SHP77 (cell line): ENCODE measurements at regions not wholly inside any gene's neighbourhood (a gene's known extent, or its start where the extent isn't known, plus 50 kb on each side); places are given as distances from the start of the nearest gene placed in this dataset.

Experiments used
- DNase-seq, 2 experiments: peaks; one replicate each; lab custom pipeline; 2025; lab: John Stamatoyannopoulos, UW

DNA sequence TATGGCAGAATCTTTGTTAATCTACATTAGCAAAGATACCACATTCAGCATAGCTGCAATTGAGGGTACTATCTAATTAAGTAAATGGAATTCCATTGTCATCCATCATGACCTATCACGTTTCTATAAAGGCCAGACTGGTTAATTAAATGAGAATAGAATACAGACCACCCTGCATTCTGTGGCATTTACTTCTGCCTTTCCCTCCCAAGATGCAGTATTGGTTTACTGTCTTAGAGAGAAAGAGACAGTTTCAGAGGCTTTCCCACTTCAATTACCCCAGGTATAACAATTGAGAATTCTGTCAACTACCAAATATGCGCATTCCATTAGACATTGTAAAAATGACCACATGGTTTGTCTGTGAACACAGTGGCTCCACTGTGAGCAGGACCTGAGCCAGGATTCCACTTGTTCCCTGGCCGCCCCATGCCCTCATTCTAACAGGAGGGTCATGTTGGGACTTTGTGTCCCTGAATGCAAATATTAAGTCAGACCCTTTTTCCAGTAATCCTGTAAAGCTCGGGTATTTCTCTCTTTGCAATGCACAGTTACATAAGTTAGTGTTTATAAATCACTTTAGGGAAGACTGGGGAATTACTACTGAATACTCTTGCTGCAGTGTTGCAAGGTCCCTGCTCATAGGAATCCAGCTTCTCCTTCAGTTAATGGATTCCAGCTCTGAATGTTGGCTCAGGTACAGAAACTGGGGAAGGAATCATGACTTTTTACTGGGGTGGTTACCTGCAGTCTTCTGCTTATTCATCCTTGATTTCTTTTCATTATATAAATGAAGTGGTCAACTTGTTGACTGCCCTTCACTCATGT, 261.0 kb downstream of the PDGFC start:
- DNase-seq = no peak

DNA sequence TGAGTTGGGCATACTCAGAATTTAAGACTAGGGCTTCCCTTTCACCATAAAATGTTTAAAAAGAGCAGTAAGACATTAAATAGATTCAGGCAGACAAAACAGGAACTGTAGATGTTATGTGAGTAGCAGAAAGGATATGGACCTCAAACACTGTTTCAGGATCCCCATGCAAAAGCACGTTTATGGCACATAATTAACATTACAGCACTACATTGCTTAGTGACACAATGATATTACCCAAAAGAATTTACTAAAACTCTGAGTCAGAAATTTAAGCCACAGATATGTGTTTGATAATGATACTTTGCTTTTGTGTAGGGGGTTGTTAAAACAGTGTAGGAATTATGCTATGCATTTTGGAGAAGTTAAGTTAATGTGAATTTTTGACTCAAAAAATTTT, 266.3 kb downstream of the PDGFC start:
- DNase-seq = no peak

DNA sequence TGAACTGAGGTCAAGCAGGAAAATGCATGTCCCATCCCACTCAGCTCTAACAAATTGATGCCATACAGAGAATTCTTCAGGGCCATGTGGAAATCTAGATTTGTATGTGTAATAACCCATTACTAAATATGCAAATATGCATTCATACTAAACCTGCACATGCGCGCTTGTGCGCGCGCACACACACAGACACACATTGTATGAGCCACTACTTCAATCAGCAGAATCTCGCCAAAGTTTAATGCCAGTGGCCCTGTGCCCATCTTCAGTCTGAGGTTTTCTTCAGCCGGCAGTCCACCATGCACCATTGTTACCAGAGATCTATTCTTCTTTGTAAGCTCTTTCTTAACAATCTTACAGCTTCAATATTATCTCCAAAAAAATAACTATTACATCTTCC, 276.4 kb downstream of the PDGFC start:
- no peak for DNase-seq

DNA sequence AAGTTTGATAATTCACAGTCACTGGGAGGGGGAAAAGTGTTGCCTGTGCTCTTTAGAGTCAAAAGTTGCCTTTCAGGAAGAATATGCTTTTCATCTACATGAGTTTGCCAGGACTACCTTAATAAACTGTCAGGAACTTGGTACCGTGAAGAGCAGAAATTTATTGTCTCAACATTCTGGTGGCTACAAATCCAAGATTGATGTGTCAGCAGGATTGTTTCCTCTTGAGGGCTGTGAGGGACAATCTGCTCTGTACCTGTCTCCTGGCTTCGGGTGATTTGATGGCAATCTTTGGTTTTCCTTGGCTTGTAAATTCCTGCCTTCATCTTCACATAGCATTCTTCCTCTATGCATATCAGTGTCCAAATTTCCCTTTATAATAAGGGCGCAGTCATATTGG, 277.2 kb downstream of the PDGFC start:
- no peak for DNase-seq

DNA sequence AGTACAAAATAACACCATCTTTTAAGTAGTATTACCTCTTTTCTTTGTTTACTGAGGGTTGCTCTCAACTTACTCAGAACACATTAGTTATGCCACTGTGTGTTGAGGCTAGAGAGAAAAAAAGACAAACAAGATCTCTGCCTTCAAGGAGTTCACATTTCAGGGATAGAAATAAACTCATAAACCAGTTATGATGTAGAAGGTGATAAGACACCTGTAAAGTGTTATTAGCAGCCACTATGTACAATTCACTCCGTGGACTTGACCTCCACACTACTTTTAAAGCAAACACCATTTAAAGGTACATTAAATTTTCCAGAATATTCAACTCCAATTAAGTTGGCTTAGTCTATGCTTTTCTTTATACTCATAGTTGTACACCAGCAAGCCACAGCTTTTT, 278.0 kb downstream of the PDGFC start:
- DNase-seq = no peak

DNA sequence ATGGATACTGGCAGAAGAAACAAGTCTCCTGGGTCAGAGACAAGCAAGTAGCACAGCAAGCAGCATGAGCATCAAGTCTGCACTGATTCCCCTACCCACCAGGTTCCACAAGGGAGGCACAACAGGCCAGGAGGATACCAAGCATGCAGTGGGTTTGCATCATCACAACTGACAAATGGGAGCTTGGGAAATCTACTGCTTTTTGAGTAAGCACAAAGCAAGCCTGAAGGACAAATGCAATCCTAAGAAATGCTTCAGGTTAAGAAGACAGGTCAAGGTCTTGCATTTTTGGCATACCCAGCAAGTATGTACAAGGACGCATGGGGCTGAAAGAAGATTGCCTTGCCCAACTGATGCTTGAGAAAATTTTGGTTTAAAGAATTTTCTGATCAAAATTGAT, 279.6 kb downstream of the PDGFC start:
- no peak for DNase-seq

DNA sequence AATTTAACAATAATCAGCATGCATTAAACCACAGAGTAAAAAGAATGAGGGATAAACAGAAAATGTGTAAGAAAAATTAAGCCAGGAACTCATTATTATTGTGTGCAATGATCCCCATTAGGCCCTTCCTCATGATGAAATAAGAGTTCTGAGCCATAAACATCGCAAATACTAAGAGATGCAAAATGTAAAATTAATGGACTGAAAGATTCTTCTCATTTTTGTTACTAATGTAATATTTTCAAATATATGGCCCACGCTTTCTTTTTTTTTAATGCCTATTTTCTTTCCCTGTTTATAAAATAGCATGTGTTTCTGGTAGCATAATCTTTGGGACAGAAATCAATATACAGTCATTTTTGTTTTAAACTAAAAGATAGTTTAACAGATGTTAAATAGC, 281.0 kb downstream of the PDGFC start:
- no peak for DNase-seq

DNA sequence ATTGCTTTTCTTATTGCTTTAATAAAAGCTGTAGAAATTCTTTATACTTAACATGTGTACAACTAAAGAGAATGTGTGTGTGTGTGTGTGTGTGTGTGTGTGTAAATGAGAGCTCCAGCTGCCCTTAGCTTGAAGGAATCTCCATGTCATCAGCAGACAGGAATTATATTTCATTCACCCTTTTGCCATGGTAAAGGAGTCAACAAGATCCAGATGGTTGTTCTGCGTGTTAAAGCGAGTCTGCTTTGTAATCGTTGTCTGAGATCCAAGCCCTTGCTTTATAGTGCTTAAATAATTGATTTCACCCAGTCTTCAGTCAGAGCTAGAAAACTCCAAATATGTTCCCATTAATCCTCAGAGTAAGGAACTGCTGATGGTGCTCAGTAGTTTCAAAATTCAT, 285.5 kb downstream of the PDGFC start:
- DNase-seq = no peak

DNA sequence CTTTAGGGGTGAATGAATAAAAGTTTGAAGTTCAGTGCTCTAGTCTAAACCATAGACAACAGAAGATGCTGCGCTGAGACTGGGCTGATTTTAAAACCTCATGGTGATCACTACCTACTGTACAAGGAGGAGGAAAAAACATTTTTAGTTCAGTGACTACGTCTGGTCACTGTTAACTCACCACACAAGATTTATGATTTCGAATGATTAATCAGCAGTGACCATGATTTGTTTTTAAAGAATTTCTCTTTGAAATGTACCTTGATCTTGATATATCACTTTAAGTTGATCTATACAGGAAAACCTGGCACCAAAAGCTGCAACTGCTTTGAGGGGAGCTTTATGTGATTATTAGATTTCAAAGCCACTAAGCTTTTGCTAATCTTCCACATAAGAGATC, 286.3 kb downstream of the PDGFC start:
- no peak for DNase-seq

DNA sequence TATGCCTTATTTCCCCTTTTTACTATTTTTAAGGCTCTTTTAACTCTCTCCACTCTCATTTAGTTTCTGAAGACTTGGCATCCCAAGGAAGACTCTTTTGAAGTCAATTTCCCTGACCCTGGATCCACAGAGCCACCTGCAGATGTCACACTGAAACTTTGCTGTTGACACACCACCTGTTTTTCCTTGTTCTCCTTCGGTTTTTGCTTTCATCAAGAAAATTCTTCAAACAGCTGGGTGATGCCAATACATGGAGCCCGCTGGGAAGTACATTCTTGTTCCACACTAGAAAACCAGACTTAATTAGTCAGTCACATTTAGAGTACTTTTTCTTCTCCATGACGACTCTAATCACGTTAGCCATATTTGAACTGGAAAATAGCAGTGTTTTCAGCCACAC, 293.9 kb downstream of the PDGFC start:
- no peak for DNase-seq

DNA sequence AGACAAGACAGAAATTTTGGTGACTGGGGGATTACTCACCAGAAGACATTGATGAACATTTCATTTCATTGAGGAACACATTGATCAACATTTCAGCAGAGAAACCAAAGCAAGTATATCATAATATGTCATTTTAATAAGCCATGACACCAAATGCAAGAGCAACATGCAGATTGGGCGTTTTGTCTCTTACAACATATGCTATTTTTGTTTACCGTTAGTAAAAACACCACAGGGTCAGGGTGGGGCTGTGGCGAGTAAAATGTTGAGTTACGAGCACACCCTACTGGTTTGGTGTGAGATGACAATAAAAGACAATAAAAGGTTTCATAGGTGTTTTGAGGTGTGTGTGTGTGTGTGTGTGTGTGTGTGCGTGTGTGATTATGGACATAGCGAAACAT, 294.5 kb downstream of the PDGFC start:
- DNase-seq = no peak

DNA sequence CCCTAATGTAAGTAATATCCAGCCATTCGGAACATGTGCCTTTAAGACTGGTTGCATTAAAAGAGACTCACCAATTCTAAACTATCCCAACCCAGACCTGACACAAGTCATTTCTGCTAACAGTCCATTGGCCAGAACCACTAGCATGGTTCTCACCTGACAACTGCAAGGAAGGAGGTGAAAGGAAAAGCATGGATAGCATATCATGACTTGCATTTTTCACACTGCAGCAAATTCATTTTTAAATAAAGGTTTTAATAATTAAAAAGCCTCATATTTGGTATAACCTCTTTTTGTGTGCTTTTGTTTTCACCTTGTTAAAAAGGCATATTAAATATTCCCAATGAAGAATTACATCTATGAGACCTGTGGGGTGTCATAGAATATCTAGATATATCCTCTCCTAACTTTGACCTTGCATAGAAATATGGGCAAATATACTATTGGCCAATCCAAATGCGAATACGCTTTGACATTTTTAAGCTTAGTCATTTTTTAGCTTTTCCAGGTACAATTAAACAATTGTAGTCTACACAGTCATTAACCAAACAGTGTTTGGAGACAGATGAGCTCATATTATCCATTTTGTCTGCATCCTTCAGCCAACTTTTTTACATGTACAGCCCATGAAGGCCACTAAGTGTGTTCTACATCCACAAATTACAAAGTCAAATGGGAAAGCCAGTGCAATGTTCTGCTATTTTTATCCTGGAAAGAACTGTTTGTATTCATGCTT, 295.3 kb downstream of the PDGFC start:
- DNase-seq = no peak

DNA sequence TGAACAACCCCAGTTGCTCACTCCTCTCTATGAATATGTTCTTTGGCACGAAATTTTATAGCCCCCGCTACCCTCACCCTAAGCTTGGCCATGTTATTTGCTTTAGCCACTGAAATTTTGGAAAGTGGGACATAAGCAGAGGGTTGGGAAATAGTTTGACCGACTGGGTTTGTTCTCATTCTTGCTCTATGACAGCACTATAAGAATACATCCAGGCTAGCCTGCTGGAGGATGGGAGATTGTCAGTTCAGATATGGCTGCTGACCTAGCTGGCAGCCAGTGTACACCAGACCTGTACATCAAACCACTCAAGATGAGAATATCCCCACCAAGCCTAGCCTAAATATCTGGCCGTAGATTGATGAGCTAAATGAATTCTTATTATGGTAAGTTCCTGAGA, 298.1 kb downstream of the PDGFC start:
- DNase-seq = no peak

DNA sequence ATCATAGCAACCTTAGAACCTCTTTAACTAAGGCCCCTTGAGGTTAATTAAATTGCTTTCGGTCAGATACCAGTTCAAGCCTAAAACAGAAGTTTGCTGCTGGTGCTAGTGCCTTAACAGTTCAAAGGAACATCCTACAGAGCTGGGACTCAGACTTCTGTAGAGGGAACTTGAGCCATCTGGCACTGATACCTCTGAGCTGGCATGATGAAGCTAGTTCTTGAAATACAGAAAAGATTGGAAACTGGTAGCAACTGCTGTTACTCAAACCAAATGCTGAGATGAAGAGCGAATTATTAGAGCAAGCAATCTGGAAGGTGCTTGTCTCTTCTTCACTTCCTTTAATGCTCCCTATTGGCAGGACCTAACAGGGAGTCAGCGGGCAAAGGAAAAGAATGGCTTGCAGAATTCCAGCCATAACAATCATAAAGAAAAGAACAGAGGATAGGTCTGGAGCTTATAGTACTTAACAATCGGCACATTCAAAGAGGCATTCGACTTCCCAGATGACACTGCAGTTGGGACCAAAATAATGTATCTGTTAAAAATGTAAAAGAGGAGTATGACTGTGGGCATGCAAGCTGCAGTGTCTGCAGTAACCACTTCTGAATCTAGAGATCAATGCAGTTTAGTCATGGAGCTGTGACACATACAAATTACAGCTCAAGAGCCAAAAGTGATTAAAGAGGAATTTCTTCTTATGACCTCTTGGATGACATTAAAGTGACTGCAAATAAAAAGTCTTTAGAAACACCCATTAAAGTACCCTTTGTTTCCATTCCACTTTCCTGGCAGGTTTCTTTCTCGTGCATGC, 298.9 kb downstream of the PDGFC start:
- DNase-seq = no peak

DNA sequence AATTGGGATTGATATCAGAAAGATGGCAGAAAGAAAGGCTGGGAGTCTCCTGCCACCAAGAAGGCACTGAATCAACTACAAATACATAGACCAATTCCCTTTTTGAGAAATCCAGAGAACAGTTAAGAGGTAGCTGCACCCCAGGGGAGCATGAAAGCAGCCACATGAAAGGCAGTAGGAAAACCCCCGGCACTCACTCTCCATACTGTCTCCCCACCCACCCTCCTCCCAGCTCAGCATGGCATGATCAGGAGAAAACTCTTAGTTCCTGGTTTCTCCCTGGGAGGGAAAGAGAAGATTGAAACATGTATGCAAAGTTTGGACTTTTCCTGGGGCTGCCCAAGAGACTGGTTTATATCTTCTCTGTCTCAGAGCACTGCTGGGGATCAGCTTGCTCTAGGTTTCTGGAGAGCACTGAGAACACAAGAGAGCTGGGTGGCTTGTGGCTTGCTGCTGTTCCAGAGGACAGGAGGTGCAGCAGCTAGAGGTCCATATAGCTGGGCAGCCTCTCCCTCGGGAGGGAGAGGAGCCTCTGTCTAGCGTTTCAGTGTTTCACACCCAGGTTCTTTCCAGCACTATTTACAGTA, 305.7 kb downstream of the PDGFC start:
- DNase-seq = no peak

DNA sequence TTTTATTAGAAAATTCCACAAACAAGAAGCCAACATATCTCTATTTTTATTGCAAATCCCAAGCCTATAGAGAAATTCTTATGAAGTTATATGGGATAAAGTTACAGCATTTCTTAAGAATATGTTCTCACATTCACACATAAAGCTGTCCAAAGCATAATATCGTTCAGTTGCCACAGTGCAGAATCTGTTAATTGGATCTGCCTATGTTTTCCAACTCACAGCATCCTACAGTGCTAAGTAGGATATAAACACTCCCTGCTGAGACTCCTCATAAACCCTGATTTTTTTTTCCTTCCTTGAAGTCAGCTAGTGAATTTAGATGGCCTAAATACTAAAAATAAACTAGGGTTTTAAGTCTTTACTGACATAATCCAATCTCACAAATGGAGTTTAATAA, 307.9 kb downstream of the PDGFC start:
- DNase-seq = no peak

DNA sequence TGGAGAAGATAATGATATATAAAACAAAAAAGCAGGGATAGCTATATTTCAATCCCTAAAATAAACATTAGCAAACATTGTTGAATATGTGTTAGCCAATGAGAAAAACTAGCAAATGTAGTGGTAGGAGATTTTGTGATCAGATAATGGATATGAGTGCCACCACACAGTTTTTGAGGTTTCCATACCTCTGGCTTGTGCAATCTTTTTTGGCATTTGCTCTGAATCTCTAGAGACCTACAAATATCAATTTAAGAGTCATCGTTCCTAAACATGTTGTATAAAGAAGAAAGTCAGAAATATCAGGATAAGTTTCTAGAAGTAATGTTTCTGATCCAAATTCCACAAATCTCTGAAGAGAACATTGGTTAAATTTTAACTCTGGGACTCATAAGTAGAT, 308.7 kb downstream of the PDGFC start:
- DNase-seq = no peak

DNA sequence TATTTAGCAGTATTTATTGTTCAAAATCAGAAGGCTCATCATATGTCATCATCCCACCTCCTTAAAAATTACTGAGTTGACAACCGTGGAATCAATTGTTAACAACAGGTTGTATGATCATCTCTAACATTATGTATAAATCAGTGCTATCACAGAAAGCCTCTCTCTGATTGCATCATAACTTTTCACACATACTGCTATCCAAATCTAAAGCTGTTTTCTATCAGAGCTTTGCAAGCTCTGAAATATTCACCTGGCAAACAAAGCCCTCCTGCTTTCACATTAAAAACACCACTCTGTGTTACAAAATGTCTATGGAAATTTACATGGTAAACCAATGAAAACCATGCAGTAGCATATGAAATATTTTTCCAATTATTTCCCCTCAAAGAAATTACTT, 310.0 kb downstream of the PDGFC start:
- DNase-seq = no peak

DNA sequence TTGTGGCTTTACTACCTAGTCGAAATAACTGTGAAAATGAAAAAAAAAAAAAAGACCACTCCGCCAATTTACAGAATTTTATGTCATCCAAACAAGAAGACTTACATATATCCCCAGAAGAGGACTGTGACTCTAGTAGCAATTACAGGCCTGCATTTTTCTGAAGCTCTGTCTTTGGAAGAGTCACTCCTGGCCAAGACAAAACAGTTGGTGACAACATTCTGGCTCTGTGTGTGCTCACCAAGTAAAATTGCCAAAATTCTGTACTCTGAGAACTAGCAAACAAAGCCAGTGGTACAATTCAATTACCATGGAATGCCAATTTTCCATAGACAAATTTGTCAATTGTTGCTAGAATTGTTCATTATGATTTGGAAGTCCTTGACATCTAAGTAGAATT, 311.1 kb downstream of the PDGFC start:
- no peak for DNase-seq

DNA sequence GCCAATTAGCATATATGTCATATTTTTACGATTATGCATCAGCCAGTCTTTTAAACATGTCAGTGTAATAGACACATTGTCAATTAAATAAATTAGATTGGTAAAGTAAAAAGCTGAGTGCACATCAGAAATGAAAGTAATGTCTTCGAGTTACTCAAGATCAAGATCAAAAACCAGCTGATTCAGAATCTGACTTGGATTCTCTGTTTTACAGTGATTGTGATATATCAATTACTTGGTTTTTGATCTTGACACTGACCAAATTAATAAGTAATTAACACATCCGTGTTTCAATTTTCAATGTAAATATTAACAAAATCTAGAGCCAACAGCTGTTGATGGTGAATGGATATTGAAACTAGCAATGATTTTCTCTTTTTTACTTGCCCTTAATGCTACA, 311.6 kb downstream of the PDGFC start:
- DNase-seq = no peak

DNA sequence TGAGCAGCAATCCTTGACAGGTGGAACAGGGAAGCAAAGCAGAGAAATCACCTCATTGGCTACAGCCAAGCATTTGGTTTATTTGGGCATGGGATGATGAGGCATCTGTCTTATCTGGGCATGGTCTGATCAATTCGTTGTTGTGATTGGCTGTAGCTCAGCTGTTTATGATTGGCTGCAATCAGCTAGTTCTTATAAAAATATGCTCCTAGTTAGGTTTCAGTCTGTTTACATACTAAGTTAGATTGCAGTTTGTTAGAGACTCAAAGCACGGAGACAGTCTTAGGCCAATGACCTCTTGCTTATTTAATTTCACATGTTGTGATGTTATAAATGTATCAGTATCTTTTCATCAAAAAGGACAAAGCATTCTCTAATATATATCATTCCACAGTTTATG, 312.0 kb downstream of the PDGFC start:
- DNase-seq = no peak

DNA sequence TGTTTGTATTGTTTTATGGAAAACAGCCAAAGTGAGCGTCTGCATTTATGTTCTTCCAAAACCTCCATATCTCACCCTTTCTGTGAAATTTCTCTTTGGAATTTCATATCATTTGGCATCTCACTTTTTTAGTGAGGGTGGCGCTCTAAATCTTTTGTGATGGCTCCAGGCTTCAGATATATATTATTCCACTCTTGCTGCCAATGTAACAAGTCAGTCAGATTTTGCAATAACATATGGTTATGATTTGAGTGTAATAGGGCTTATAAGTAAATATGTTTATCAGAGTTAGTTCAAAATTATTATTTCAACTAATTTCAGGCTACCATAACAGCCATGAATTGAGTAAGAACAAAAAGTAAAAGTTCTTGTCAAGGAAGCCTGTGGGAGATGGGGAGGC, 314.7 kb downstream of the PDGFC start:
- DNase-seq = no peak

DNA sequence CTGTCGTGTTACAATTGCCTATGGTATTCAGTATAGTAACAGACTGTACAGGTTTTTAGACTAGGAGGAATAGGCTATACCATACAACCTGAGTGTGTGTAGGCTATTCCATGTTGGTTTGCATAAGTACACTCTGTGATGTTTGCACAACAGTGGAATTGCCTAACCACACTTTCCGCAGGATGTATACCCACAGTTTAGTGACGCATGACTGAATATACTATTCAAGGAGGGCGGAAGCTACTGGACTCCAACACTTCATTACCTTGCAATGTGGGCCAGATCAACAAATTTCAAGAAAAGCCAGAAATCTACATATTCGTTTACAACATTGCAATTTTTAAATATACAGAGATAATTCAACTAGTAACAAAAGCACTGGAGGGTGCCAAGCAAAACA, 317.2 kb downstream of the PDGFC start:
- no peak for DNase-seq
